ENCODE measurements at regions not wholly inside any gene's neighbourhood (a gene's known extent, or its start where the extent isn't known, plus 50 kb on each side); places are given as distances from the start of the nearest gene placed in this dataset.

GRCh38 chr13:74695021-74695800 is 561.0 kb upstream of the KLF12 start:
- no peak overlapping the region for H3K4me3 ChIP-seq (ENCODE audit: control insufficient read depth, low read depth, low read length)
- no peak for TF ChIP-seq CTCF (IDR thresholded peaks at IDR 0.05; ENCODE audit: control insufficient read depth, insufficient read depth, low read depth, low read length, missing control alignments)
- no peak for DNase-seq (ENCODE audit: low read depth)

DNA sequence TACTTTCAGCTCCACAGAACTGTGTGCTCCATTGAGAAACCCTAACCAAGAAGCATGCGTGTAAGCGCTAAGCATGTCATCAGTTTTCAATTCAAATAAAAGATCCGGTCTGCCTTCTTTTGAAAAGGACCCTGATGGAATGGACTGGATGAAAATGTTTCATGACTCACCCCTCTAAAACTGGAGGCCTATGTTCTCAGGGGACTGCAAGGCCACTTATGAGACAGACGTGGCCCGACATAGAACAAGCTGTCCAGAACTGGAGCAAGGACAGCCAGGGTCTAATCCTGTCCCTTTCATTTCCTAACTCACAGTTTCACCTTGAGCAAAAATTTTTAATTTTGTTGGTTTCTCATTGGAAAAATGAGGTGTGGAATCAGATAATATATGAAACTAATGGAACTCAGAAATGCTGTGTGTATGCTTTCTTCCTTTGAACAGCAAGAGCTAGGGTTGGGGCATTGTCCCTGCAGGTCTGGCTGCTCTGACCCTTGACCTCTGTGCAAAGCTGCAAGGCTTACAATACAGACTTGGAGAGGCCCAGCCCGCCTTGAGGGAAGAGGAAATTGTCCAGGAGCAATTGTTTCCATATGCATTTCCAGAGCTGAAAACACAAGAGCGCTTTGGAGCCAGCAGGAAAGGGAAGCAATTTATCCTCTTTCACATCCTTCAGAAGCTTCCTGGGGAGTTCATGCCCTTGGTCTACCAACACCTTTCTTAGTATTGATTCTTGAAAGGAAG is 553.4 kb upstream of the KLF12 start:
- TF ChIP-seq CTCF (IDR thresholded peaks at IDR 0.05; ENCODE audit: control insufficient read depth, insufficient read depth, low read depth, low read length, missing control alignments), result no peak
- no peak for DNase-seq (ENCODE audit: low read depth)
- H3K4me3 ChIP-seq (ENCODE audit: control insufficient read depth, low read depth, low read length), result no peak overlapping the region

GRCh38 chr13:74683411-74683810 is 549.2 kb upstream of the KLF12 start:
- no peak for DNase-seq (ENCODE audit: low read depth)
- TF ChIP-seq CTCF (IDR thresholded peaks at IDR 0.05; ENCODE audit: control insufficient read depth, insufficient read depth, low read depth, low read length, missing control alignments), result peak; percentile 25
- no peak overlapping the region for H3K4me3 ChIP-seq (ENCODE audit: control insufficient read depth, low read depth, low read length)

DNA sequence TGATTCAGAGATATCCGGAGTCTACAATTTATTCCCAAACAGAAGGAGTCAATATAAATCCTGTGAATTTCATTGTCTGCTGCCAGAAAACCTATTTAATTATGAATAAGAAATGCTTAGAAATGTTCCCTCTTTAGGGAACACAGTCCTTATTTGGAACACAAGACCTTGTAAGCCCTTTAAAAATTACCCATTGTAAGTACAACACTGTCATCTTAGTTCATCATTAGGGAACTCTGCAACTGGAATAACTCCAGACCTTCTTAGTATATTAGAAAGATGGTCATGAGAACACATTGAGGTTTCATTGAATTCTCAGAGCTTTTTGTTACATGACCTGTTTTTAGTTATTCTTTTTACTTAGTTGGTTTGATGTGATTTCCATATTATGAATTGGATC is 548.5 kb upstream of the KLF12 start:
- TF ChIP-seq CTCF (IDR thresholded peaks at IDR 0.05; ENCODE audit: control insufficient read depth, insufficient read depth, low read depth, low read length, missing control alignments), result no peak
- DNase-seq (ENCODE audit: low read depth), result no peak
- no peak overlapping the region for H3K4me3 ChIP-seq (ENCODE audit: control insufficient read depth, low read depth, low read length)

DNA sequence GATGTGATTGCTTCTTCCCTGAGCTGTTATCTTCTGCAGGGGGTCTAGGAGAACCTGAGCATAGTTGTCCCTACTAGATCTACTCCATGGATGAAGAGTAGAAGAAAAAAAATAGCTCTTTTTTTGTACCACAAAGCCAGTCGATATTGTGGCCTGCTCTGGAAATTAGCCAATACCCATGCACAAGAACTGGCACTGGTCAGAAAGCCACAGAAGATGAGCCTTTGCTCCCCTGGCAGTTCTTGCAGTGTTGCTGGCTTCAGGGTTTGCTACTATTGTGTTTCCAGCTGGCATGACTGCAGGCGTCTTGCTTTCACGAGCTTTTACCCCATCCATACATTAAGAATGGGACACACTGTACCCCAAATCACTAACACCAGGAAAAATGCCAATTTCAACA is 547.7 kb upstream of the KLF12 start:
- no peak for TF ChIP-seq CTCF (IDR thresholded peaks at IDR 0.05; ENCODE audit: control insufficient read depth, insufficient read depth, low read depth, low read length, missing control alignments)
- no peak for DNase-seq (ENCODE audit: low read depth)
- no peak overlapping the region for H3K4me3 ChIP-seq (ENCODE audit: control insufficient read depth, low read depth, low read length)

GRCh38 chr13:74678308-74678965 is 544.2 kb upstream of the KLF12 start:
- no peak for DNase-seq (ENCODE audit: low read depth)
- no peak for TF ChIP-seq CTCF (IDR thresholded peaks at IDR 0.05; ENCODE audit: control insufficient read depth, insufficient read depth, low read depth, low read length, missing control alignments)
- no peak overlapping the region for H3K4me3 ChIP-seq (ENCODE audit: control insufficient read depth, low read depth, low read length)
